HG03521 (cell line): ENCODE measurements at regions not wholly inside any gene's neighbourhood (a gene's known extent, or its start where the extent isn't known, plus 50 kb on each side); places are given as distances from the start of the nearest gene placed in this dataset.

Experiments
- ATAC-seq: cut with Tn5 transposase; IDR thresholded peaks from one replicate; pipeline ENCODE4 v1.9.1; 2021; ENCODE audit warnings: mild to moderate bottlenecking, moderate library complexity; ENCODE audit not compliant: unreplicated experiment

DNA sequence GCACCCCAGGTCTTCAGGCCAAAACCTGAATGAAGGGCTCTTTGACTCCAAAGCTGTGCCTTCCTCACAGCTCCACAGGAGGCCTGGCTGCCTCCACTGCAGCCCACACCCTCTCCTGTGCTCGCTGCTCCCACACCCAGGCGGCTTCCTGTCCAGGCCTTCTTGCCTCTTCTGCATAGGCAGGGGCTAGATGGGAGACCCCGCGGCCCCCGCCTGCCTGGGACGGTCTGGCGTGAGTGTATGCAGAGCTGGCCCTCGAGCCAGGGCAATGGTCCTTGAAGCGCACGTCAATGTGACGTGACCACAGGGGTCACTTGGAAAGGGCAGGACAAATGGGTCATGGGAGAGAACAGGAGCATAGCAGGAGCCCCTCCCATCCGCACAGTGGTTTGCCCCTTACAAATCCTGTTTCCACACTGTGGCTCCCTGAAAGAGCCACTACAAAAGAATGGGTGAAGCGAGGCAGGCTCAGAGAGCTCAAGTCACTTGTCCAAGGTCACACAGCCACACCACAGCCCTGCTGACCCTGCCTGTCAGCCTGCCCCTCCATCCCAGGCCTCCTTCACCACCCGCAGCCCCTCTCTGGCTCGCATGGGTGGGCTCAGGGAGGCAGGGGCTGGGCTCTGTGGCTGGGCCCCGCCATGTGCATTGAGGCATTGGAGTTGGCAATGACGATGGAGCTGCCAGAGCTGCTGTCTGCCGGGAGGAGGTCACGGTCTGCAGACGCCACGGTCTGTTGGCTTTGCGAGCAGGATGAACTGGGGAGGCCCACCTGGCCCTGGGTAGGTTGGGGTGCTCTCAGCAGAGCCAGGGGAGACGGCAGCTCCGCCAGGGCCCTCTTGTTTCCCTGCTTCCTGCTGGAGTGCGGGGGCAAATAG is 71.2 kb upstream of the WNT11 start:
- no peak for ATAC-seq

DNA sequence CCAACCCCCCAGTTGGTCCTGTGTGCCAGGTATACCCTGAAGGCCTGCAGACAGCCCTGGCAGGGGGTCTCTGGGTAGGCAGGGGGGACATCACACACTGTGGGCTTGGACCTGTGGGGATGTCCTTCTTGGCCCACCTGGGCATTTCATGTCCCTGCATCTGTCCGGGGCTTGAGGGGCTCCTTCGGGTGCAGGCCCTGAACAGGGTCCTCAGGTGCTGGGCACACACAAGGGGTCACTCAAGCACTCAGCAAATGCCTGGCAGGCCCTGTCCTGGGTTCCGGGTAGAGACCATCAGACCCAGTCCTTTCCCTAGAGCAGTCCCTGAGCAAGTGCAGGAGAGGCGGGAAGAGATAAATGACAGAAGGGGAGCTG is 70.5 kb upstream of the WNT11 start:
- no peak for ATAC-seq

DNA sequence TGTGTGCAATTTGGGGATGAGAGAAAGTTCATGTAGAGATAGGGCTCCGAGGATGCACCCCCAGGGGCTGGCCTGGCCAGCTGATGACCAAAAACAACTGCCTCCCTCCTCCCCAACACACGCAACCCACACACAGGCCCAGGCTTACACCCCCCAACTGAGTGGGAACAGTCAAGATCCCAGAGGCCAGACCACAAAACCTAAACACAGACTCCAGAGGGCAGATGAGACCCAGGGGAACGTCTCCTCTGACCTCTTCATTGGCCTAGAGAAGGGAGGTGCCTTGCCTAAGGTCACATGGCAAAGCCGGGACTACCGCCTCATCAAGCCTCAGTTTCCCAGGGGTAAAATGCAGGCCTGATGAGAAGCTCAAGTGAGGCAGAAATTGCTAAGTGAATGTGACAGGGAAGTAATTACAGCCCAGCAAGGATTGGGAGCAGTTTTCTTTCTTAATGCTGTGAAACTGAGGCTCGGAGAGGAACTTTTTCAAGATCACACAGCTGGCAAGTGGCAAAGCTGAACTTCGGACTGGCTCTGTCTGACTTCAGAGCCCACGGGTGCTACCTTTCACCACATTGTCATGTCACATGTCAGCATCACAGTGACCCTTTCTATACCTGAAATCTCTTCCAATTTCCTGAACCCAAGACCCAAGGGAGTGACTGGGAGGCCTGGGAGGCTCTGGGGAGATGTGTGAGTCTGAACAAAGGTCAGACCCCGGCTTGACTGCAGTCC is 69.9 kb upstream of the WNT11 start:
- no peak for ATAC-seq

DNA sequence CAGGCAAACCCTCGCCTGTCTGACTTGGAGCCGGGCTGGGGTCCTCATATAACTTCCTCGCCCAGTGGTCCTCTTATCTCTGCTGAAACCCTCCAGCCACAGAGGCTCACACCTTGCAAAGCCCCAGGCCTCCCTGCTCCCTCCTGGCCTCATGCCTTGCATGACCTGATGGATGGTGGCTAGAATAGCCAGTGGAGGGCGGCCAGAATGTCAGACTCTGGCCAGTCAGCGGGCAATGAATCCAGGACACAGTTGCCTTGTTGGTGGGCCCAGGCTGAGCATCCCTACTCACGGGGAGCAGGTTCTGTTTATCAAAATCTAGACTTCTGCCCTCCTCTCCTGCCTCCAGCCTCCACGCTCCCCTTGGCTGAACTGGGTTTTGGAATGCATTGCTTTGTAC is 69.1 kb upstream of the WNT11 start:
- no peak for ATAC-seq

DNA sequence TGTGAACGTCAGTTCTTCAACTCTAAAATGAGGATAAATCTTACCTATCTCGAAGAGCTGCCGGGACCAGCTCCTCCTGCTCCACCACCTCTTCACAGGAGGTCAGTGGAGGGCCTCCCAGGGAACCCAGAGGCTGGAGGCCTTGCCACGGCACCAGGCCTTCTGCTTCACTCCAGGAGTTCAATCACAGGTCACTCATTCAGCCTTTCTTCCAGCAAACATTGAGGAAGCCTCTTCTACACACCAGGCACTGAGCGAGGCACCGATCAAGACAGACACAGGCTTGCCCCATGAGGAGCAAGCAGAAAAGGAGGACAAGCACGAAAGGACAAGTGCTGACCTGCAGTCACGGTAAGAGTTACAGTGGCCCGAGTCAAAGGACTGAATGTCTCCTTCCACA is 64.8 kb upstream of the WNT11 start:
- ATAC-seq = no peak

DNA sequence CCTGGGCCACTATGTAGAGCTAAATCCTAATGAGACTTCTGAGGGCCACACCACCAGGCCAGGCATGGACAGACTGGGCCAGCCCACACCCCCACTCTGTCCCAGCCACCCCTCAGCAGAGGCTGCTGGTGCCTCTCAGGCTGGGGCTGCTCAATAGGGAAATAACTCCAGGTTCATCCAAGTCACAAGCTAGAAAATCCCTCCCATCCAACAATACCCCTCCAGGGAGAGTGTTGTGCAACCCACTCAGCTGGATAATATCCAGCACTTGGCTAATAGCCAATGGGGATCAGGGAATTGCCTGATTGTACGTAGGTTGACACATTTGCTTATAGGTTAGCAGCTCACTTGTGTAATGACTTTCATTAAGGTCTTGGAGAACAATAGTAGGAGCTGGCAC is 64.1 kb upstream of the WNT11 start:
- no peak for ATAC-seq

GRCh38 chr11:76269661-76270261 is 63.5 kb upstream of the WNT11 start:
- no peak for ATAC-seq

DNA sequence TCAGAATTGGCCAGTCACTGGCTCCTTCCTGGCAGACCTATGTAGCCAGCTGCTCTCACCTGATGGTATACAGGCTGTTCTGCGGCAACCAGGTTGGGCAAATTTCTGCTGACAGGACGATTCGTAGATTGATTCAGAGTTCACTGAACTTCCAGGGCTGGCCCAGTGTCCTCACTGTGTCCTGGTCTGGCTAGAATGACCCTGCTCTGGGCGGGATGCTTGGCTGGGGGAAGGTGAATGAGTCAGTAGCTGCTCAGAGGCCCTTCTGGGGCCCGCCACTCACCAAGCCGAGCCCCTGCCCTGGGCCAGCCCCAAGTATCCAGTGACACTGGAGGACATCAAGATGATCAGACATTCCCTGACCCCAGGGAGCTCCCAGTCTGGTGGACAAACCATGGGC is 62.9 kb upstream of the WNT11 start:
- no peak for ATAC-seq

DNA sequence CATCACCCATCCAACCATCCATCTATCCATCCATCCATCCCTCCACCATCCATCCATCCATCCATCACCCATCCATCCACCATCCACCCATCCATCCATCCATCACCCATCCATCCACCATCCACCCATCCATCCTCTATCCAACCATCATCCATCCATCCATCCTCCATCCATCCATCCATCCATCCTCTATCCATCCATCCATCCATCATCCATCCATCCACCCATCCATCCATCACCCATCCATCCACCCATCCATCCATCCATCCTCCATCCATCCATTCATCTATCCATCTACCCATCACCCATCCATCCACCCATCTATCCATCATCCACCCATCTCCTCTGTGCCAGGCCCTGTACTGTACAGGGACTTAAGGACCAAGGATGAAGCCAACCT is 62.2 kb upstream of the WNT11 start:
- ATAC-seq = no peak

GRCh38 chr11:76267556-76267955 is 61.3 kb upstream of the WNT11 start:
- ATAC-seq = no peak

GRCh38 chr11:76266286-76267100 is 60.2 kb upstream of the WNT11 start:
- no peak for ATAC-seq

DNA sequence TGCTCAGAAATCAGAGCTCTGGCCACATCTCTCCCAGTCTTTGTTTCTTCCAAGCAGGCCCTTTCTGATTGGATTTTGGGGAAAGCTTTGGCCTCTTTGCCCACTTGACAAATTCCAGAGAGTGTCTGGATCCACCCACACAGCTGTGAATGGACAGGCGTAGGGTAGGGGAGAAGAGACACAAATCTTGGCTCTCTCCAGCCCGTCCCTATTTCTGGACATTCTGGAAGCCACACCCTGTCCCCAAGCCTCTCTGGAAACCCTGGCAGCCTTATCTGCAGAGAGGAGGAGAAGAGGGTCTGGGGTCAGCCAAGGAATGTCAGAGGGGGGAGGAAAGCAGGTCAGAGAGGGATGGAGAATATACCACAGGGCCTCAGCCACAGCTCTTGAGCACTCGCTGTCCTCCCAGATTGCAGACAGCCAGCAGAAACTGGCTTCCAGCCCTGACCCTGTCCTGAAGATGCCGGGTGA is 59.5 kb upstream of the WNT11 start:
- no peak for ATAC-seq

DNA sequence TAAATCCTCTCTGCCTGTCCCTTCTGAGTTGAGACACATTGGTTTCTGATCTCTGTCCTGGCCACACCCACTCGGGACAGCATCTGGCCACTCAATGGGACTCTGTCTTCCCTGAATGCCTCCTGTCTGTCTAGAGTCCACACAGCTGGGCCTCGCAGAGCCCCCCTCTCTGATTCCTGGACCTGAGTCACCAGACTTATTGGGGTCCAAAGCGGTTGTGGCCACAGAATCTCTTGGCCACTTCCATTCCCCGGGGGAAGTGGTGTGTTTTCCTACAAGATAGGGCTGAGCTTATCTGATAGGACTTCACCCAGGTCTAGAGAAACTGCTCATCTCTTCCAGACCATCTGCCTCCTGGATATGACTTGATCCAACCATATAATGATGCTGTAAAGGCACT is 57.4 kb upstream of the WNT11 start:
- ATAC-seq = no peak

DNA sequence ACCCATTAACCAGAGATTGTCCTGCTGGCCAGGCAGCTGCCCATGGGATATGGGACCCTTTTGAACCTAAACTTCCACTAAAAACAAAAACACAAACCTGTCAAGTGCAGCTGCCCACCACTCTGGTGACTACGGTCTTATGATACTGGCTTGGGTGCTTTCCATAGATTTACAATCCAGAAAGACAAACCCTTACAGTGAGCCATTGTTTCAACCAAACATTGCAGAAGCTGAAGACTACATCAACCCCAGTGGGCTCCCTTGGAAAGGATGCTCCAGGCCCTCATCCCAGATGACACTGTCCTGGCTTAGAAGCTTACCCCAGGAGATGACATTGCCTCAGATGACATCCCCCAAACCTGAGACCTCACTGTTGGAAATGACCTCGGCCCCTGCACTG is 56.9 kb upstream of the WNT11 start:
- no peak for ATAC-seq

GRCh38 chr11:76260296-76260925 is 54.1 kb upstream of the WNT11 start:
- no peak for ATAC-seq

DNA sequence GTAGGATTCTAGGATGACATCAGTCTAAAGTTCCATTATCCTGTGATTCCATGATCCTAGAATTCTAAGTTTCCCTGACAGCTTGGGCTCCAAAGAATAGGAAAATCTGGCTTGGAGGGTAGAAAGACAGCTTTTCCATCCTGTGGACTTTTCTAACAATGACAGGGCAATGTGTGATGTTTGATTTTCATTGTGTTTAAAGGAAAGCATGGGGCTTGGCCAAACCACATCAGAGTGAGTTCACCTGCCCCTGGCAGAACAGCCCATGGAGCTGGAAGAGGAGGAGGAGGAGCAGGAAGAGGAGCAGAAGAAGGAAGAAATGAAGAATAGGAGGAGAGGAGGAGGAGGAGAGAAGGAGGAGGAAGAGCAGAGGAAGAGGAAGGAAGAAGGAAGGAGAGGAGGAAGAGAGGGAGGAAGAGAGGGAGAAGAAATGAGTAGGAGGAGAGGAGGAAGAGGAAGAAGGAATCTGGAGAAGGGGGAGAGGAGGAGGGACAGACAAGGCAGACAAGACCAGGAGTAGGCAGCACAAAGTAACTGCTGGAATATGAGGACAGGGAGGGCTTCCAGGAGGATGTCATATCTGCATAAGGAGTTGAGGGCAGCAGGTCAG is 53.1 kb upstream of the WNT11 start:
- ATAC-seq = no peak

GRCh38 chr11:76257074-76257719 is 50.9 kb upstream of the WNT11 start:
- no peak for ATAC-seq

DNA sequence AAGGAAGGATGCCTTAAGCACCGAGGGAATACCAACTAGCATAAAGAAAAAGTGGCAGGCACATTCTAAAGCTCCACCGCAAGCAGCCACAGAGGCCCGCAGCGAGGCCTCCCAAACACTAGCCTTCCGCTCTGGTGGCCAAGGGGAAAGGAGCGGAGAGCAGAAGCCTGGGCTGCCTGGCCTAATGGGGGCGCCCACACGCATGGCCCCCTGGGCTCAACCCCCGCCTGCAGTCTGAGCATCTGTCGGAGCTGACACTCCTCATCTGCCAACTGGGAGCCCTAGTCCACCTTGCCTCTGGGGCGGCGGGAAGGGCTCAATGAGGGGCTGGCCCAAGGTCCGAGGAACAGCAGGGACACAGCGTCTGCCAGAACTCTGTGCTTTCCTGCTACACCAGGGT is 50.1 kb upstream of the WNT11 start:
- ATAC-seq = no peak
